H1 (cell line): ENCODE measurements at regions not wholly inside any gene's neighbourhood (a gene's known extent, or its start where the extent isn't known, plus 50 kb on each side); places are given as distances from the start of the nearest gene placed in this dataset.

Experiments used
- CTCF ChIA-PET: fragments of 300-600 bp; sonication (Branson Sonifier 250); formaldehyde crosslinking; loops from one replicate; lab custom pipeline; 2021; ENCODE audit not compliant: partially characterized antibody; lab: Charles Lee
- POLR2A ChIA-PET: fragments of 300-600 bp; sonication (Branson Sonifier 250); formaldehyde crosslinking; loops from one replicate; lab custom pipeline; 2021; ENCODE audit warnings: inconsistent platforms; ENCODE audit not compliant: partially characterized antibody; lab: Charles Lee
- DNase-seq, 2 experiments: peaks; one replicate each; pipeline versions ENCODE4 v3.0.0 to v3.0.0-alpha.2; 2010 to 2022; ENCODE audit warnings: low spot score in 2 of 2, low read depth in 1 of 2, mixed read lengths in 1 of 2
- FAIRE-seq: peaks from 2 replicates; lab custom pipeline; 2011; peaks lifted over from hg19 to GRCh38; lab: Jason Lieb, UNC
- H2AFZ ChIP-seq: 2 replicates; pipeline ENCODE4 v1.8.1; 2012; ENCODE audit warnings: low read length, inconsistent platforms
- H2AK5ac ChIP-seq: 2 replicates; pipeline ENCODE4 v1.6.1; 2013; ENCODE audit warnings: low read depth, low read length
- H2BK120ac ChIP-seq: replicated peaks from 2 replicates; pipeline ENCODE3; 2013; ENCODE audit warnings: low read depth, low read length, inconsistent platforms
- H2BK12ac ChIP-seq: 2 replicates; pipeline ENCODE4 v1.6.1; 2013; ENCODE audit warnings: low read depth, low read length
- H2BK15ac ChIP-seq: 2 replicates; pipeline ENCODE4 v1.6.1; 2013; ENCODE audit warnings: low read length
- H2BK20ac ChIP-seq: 2 replicates; pipeline ENCODE4 v1.6.1; 2013; ENCODE audit warnings: low read length
- H2BK5ac ChIP-seq: 2 replicates; pipeline ENCODE4 v1.6.1; 2013; ENCODE audit warnings: low read depth, low read length
- H3K14ac ChIP-seq: 2 replicates; pipeline ENCODE4 v1.6.1; 2013; ENCODE audit warnings: inconsistent platforms; ENCODE audit not compliant: insufficient read length
- H3K18ac ChIP-seq: 2 replicates; pipeline ENCODE4 v1.6.1; 2013; ENCODE audit warnings: low read length; ENCODE audit errors: extremely low read depth
- H3K23ac ChIP-seq: 2 replicates; pipeline ENCODE4 v1.6.1; 2013; ENCODE audit warnings: inconsistent platforms; ENCODE audit not compliant: insufficient read length
- H3K23me2 ChIP-seq: 2 replicates; pipeline ENCODE4 v1.6.1; 2013; ENCODE audit warnings: low read depth, low read length
- H3K27ac ChIP-seq: 2 replicates; pipeline ENCODE4 v1.6.1; 2011; ENCODE audit warnings: low read depth, low read length, inconsistent platforms
- H3K27me3 ChIP-seq, 4 experiments: replicated peaks in 1 of 4; 1 replicate in 1 of 4; 2 replicates in 3 of 4; pipeline versions ENCODE4 v1.6.1 to v1.8.1; 2011 to 2013; ENCODE audit warnings: low read length in 3 of 4, mild to moderate bottlenecking in 3 of 4, inconsistent platforms in 2 of 4, mixed read lengths in 2 of 4, moderate library complexity in 1 of 4; ENCODE audit not compliant: control insufficient read depth in 3 of 4, insufficient read depth in 3 of 4; ENCODE audit errors: extremely low read depth in 1 of 4
- H3K36me3 ChIP-seq, 4 experiments: 2 replicates each; pipeline versions ENCODE4 v1.6.1 to v1.8.1; 2011 to 2013; ENCODE audit warnings: mild to moderate bottlenecking in 4 of 4, low read length in 3 of 4, moderate library complexity in 2 of 4, control low read depth in 1 of 4, inconsistent platforms in 1 of 4; ENCODE audit not compliant: insufficient read depth in 4 of 4, control insufficient read depth in 2 of 4
- H3K4ac ChIP-seq: replicated peaks from 2 replicates; pipeline ENCODE3; 2013; ENCODE audit warnings: low read length, low read depth, mixed read lengths, inconsistent platforms; ENCODE audit not compliant: insufficient read length
- H3K4me1 ChIP-seq, 4 experiments: replicated peaks in 1 of 4; 1 replicate in 1 of 4; 2 replicates in 3 of 4; pipeline versions ENCODE4 v1.6.1 to v1.8.1; 2011 to 2013; ENCODE audit warnings: low read length in 3 of 4, inconsistent platforms in 2 of 4, mixed read lengths in 1 of 4; ENCODE audit not compliant: insufficient read depth in 4 of 4, control insufficient read depth in 3 of 4
- H3K4me2 ChIP-seq, 2 experiments: 2 replicates each; pipeline versions ENCODE4 v1.6.1 to v1.8.1; 2011 to 2013; ENCODE audit warnings: low read depth in 2 of 2, low read length in 2 of 2, control low read depth in 1 of 2, inconsistent platforms in 1 of 2, mild to moderate bottlenecking in 1 of 2; ENCODE audit not compliant: insufficient read depth in 1 of 2
- H3K4me3 ChIP-seq, 4 experiments: fragments of 200-600, 300-600 bp in 1 of 4; sonication (generic), shearing (Covaris generic), sonication (Bioruptor Twin) in 1 of 4; 2 replicates each; pipeline versions ENCODE4 v1.5.1 to v1.8.1; 2011 to 2016; ENCODE audit warnings: low read length in 4 of 4, low read depth in 3 of 4, control low read depth in 2 of 4, inconsistent platforms in 2 of 4, mild to moderate bottlenecking in 2 of 4, mixed read lengths in 1 of 4, moderate library complexity in 1 of 4; ENCODE audit not compliant: insufficient read depth in 2 of 4; ENCODE audit errors: extremely low read depth in 1 of 4
- H3K56ac ChIP-seq: replicated peaks from 2 replicates; pipeline ENCODE3; 2013; ENCODE audit warnings: low read depth, mild to moderate bottlenecking, mixed read lengths, low read length, inconsistent platforms; ENCODE audit not compliant: insufficient read length
- H3K79me1 ChIP-seq: 2 replicates; pipeline ENCODE4 v1.6.1; 2013; ENCODE audit warnings: low read depth, low read length, control low read depth
- H3K79me2 ChIP-seq, 2 experiments: 2 replicates each; pipeline versions ENCODE4 v1.6.1 to v1.8.1; 2012 to 2013; ENCODE audit warnings: low read length in 2 of 2, mild to moderate bottlenecking in 2 of 2, inconsistent platforms in 1 of 2; ENCODE audit not compliant: insufficient read depth in 2 of 2, control insufficient read depth in 1 of 2
- H3K9ac ChIP-seq, 4 experiments: replicated peaks in 1 of 4; 1 replicate in 1 of 4; 2 replicates in 3 of 4; pipeline versions ENCODE4 v1.6.1 to v1.8.1; 2011 to 2013; ENCODE audit warnings: low read depth in 3 of 4, low read length in 3 of 4, control low read depth in 2 of 4, mild to moderate bottlenecking in 2 of 4, moderate library complexity in 2 of 4, inconsistent platforms in 1 of 4; ENCODE audit errors: extremely low read depth in 1 of 4
- H3K9me3 ChIP-seq, 2 experiments: 2 replicates each; pipeline versions ENCODE4 v1.6.1 to v1.8.1; 2012 to 2013; ENCODE audit warnings: mild to moderate bottlenecking in 2 of 2, moderate library complexity in 2 of 2, control low read depth in 1 of 2, inconsistent platforms in 1 of 2, low read depth in 1 of 2, low read length in 1 of 2, mixed read lengths in 1 of 2; ENCODE audit not compliant: insufficient read depth in 2 of 2
- H4K20me1 ChIP-seq, 2 experiments: replicated peaks in 1 of 2; 2 replicates each; pipeline versions ENCODE3 to v1.8.1; 2011 to 2013; ENCODE audit warnings: inconsistent platforms in 2 of 2, low read length in 2 of 2, mild to moderate bottlenecking in 1 of 2; ENCODE audit not compliant: insufficient read depth in 2 of 2, control insufficient read depth in 1 of 2
- H4K5ac ChIP-seq: 2 replicates; pipeline ENCODE4 v1.6.1; 2013; ENCODE audit warnings: low read length, low read depth, mixed read lengths, inconsistent platforms; ENCODE audit not compliant: insufficient read length
- H4K8ac ChIP-seq: 2 replicates; pipeline ENCODE4 v1.8.0; 2013; ENCODE audit warnings: mild to moderate bottlenecking, moderate library complexity, low read length, inconsistent platforms; ENCODE audit not compliant: insufficient read depth; ENCODE audit errors: extremely low read depth
- H4K91ac ChIP-seq: replicated peaks from 2 replicates; pipeline ENCODE3; 2013; ENCODE audit warnings: low read length, mixed read lengths, inconsistent platforms; ENCODE audit not compliant: insufficient read length
- BACH1 ChIP-seq: IDR thresholded peaks from 2 replicates; pipeline ENCODE4 v1.6.1; 2012; ENCODE audit warnings: low read length, improper control_type of control experiment
- BCL11A ChIP-seq, 2 experiments: IDR thresholded peaks; one replicate each; pipeline ENCODE4 v1.6.1; 2011; ENCODE audit warnings: low read depth in 2 of 2, low read length in 2 of 2, mild to moderate bottlenecking in 2 of 2
- CBX5 ChIP-seq: fragments of 300-800, 300-1000 bp; sonication (generic); IDR thresholded peaks from 2 replicates; pipeline ENCODE4 v1.7.1; 2016; ENCODE audit warnings: antibody characterized with exemption, low read length, low read depth
- CHD2 ChIP-seq: IDR thresholded peaks from 2 replicates; pipeline ENCODE4 v1.6.1; 2012; ENCODE audit warnings: low read length, improper control_type of control experiment
- E2F6 ChIP-seq: IDR thresholded peaks from 2 replicates; pipeline ENCODE4 v1.6.1; 2012; ENCODE audit warnings: inconsistent platforms
- EGR1 ChIP-seq: IDR thresholded peaks from 2 replicates; pipeline ENCODE4 v1.6.1; 2011; ENCODE audit warnings: low read depth, low read length, borderline replicate concordance
- KDM5A ChIP-seq: fragments of 200-600 bp; IDR thresholded peaks from 2 replicates; pipeline ENCODE4 v1.7.1; 2012; ENCODE audit warnings: mild to moderate bottlenecking, low read length, inconsistent platforms, mixed read lengths
- POLR2A ChIP-seq, 2 experiments: IDR thresholded peaks; 1 replicate in 1 of 2; 2 replicates in 1 of 2; pipeline ENCODE4 v1.6.1; 2011; ENCODE audit warnings: low read depth in 2 of 2, low read length in 2 of 2, mild to moderate bottlenecking in 2 of 2; ENCODE audit errors: control extremely low read depth in 1 of 2
- RAD21 ChIP-seq, 2 experiments: IDR thresholded peaks in 1 of 2; conservative IDR thresholded peaks in 1 of 2; 2 replicates each; pipeline ENCODE4 v1.6.1; 2011; ENCODE audit warnings: low read depth in 2 of 2, low read length in 2 of 2, improper control_type of control experiment in 1 of 2, inconsistent platforms in 1 of 2, mild to moderate bottlenecking in 1 of 2, moderate library complexity in 1 of 2
- RFX5 ChIP-seq: IDR thresholded peaks from 2 replicates; pipeline ENCODE4 v1.6.1; 2011; ENCODE audit warnings: low read depth, low read length, improper control_type of control experiment, borderline replicate concordance
- RNF2 ChIP-seq: fragments of 200-900, 300-1000 bp; sonication (generic); IDR thresholded peaks from 2 replicates; pipeline ENCODE4 v1.7.1; 2016; ENCODE audit warnings: borderline replicate concordance, low read depth, mild to moderate bottlenecking, antibody characterized with exemption, low read length; ENCODE audit not compliant: poor library complexity, severe bottlenecking; ENCODE audit errors: missing control alignments
- SIRT6 ChIP-seq: IDR thresholded peaks from one replicate; pipeline ENCODE4 v1.7.1; 2012; ENCODE audit warnings: low read length, inconsistent platforms
- SP1 ChIP-seq: IDR thresholded peaks from 2 replicates; pipeline ENCODE4 v1.6.1; 2011; ENCODE audit warnings: low read depth, low read length
- SP2 ChIP-seq: IDR thresholded peaks from 2 replicates; pipeline ENCODE4 v1.6.1; 2012; ENCODE audit warnings: mild to moderate bottlenecking, low read length, inconsistent platforms
- TCF12 ChIP-seq: IDR thresholded peaks from 2 replicates; pipeline ENCODE4 v1.6.1; 2011; ENCODE audit warnings: low read depth, mild to moderate bottlenecking, low read length
- WGBS, 2 experiments: shearing (Covaris generic) in 1 of 2; methylation state at CpG; one replicate each; pipeline versions ENCODE4 v1.1.6 to v1.1.7; 2013 to 2015; ENCODE audit warnings: low lambda C conversion rate in 2 of 2, mixed read lengths in 2 of 2, inconsistent platforms in 1 of 2, low coverage in 1 of 2, missing lambda C conversion rate in 1 of 2; ENCODE audit not compliant: insufficient replicate concordance in 2 of 2, insufficient coverage in 1 of 2, insufficient read length in 1 of 2; ENCODE audit errors: extremely low coverage in 1 of 2, missing lambda C conversion rate in 1 of 2; 5-methylcytosine and 5-hydroxymethylcytosine counted together

- Histone ChIP-seq H2AFZ (no peak overlapping the region), H3K4me2 (no peak overlapping the region), H2BK20ac (no peak overlapping the region), H3K23ac (no peak overlapping the region), H4K91ac (no peak overlapping the region), H3K4me1 (peaks cover 0 to 6% (median 2%) of the 10 kb centered on the region in 4 experiments; a peak in 5 of 7 replicates), H4K20me1 (no peaks in the 10 kb centered on the region), H4K5ac (no peak overlapping the region), H2BK120ac (no peak overlapping the region), H3K4ac (no peak overlapping the region), H2AK5ac (no peak overlapping the region), H3K56ac (no peak overlapping the region), H3K36me3 (no peaks in the 10 kb centered on the region), H3K79me2 (no peaks in the 10 kb centered on the region), H3K18ac (no peak overlapping the region), H3K27ac (no peak overlapping the region), H3K9me3 (no peaks in the 10 kb centered on the region), H3K27me3 (peaks cover 0 to 2% (median 0%) of the 10 kb centered on the region in 4 experiments; a peak in 1 of 7 replicates), H3K4me3 (no peak overlapping the region), H4K8ac (no peak overlapping the region), H2BK12ac (0 out of 2 replicates have a peak overlapping the region, but pooled peaks have one; percentile 50), H2BK5ac (no peak overlapping the region), H3K14ac (no peak overlapping the region), H3K23me2 (no peaks in the 10 kb centered on the region), H3K9ac (no peak overlapping the region), H2BK15ac (no peak overlapping the region), H3K79me1 (no peaks in the 10 kb centered on the region)
- FAIRE-seq (no peak), DNase-seq (peak in 1 of 2 experiments; percentile 38)
- CTCF ChIA-PET, result interaction anchor here (1.3 to 1.5 kb wide), 2 partner anchors 10 to 53 kb away, joined by 3 to 4 read pairs; no protein-coding TSS in a partner anchor
- WGBS, 2 experiments, result 100% methylated on average over 4 of the region's 6 CpGs; no CpG with 5 or more reads in 1 of the 2 experiments
- POLR2A ChIA-PET, result no interaction called here
- no peak for TF ChIP-seq SP2
- TF ChIP-seq BCL11A (IDR thresholded peaks at IDR 0.05; ENCODE audit: low read depth in 2 of 2, low read length in 2 of 2), result no peak
- TF ChIP-seq SP1, result no peak
- TF ChIP-seq BACH1, result no peak
- TF ChIP-seq E2F6, result no peak
- TF ChIP-seq CHD2, result no peak
- TF ChIP-seq RNF2, result no peak
- TF ChIP-seq CBX5, result no peak
- no peak for TF ChIP-seq POLR2A (IDR thresholded peaks at IDR 0.05; ENCODE audit: control extremely low read depth in 1 of 2, low read depth in 2 of 2, low read length in 2 of 2)
- no peak for TF ChIP-seq RAD21 (IDR thresholded peaks at IDR 0.05 in 1 of 2, conservative IDR thresholded peaks at IDR 0.05 in 1 of 2; ENCODE audit: low read depth in 2 of 2, low read length in 2 of 2)
- no peak for TF ChIP-seq RFX5
- TF ChIP-seq KDM5A, result no peak
- TF ChIP-seq EGR1, result no peak
- TF ChIP-seq TCF12, result no peak
- TF ChIP-seq SIRT6, result no peak
Observed at GRCh38 chr22:44392446-44392921, 79.7 kb upstream of the SHISAL1 start.
